Fibroblast of mammary gland (primary cell): ENCODE measurements at regions not wholly inside any gene's neighbourhood (a gene's known extent, or its start where the extent isn't known, plus 50 kb on each side); places are given as distances from the start of the nearest gene placed in this dataset.

Experiments used
- DNase-seq: peaks from one replicate; pipeline ENCODE4 v3.0.0-alpha.2; 2010; ENCODE audit warnings: low read depth
- H3K4me3 ChIP-seq: 2 replicates; pipeline ENCODE4 v1.5.1; 2011; ENCODE audit warnings: low read depth, mild to moderate bottlenecking, low read length, moderate library complexity; ENCODE audit not compliant: control insufficient read depth
- TF ChIP-seq, protein P1 (sequence below): conservative IDR thresholded peaks from 2 replicates; pipeline ENCODE4 v1.5.1; 2011; ENCODE audit warnings: low read depth, low read length, inconsistent platforms; ENCODE audit not compliant: control insufficient read depth, insufficient read depth

DNA sequence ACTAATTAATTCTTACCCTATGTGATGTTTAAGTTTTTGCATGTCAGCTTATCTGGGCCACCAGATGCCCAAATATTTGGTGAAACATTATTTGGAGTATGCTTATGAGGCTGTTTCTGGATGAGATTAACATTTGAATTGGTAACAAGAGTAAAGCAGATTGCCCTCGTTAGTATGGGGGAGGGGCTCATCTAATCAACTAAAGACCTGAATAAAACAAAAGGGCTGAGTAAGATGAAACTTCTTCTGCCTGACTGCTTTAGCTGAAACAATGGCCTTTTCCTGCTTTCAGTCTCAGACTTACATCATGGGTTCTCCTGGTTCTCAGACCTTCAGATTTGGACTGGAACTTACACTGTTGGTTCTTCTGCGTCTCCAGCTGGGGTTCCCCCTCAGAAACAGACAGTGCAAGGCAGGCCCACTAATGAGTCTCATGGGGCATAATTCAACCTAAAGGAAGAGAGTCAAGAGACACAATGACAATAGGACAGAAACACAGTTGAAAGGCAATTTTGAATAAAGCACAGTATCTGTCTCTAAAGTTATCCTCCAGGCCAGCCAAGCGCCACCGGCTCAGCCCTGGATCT is 288.4 kb downstream of the CAAP1 start:
- DNase-seq: no peak
- TF ChIP-seq, protein P1, sequence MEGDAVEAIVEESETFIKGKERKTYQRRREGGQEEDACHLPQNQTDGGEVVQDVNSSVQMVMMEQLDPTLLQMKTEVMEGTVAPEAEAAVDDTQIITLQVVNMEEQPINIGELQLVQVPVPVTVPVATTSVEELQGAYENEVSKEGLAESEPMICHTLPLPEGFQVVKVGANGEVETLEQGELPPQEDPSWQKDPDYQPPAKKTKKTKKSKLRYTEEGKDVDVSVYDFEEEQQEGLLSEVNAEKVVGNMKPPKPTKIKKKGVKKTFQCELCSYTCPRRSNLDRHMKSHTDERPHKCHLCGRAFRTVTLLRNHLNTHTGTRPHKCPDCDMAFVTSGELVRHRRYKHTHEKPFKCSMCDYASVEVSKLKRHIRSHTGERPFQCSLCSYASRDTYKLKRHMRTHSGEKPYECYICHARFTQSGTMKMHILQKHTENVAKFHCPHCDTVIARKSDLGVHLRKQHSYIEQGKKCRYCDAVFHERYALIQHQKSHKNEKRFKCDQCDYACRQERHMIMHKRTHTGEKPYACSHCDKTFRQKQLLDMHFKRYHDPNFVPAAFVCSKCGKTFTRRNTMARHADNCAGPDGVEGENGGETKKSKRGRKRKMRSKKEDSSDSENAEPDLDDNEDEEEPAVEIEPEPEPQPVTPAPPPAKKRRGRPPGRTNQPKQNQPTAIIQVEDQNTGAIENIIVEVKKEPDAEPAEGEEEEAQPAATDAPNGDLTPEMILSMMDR: no peak
- H3K4me3 ChIP-seq: no peak overlapping the region

DNA sequence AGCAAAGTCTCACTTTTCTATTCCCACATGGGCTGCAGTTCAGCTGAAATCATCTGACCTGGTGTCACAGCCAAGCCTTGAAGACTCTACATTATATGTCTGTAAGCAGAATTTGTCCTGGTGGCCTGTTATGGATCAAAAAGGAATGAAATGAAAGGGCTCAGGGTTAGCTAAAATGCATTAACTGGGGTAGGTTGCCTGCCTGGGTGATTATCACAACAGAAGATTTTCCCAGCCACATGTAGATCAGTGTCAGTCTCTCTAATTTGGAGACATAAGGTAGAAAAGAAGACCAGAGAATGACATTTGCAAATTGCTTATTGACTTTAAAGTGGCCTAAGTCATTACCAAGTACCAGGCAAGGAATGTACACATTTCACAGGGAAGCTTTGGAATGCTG is 289.0 kb downstream of the CAAP1 start:
- TF ChIP-seq, protein P1: no peak
- H3K4me3 ChIP-seq: no peak overlapping the region
- no peak for DNase-seq

DNA sequence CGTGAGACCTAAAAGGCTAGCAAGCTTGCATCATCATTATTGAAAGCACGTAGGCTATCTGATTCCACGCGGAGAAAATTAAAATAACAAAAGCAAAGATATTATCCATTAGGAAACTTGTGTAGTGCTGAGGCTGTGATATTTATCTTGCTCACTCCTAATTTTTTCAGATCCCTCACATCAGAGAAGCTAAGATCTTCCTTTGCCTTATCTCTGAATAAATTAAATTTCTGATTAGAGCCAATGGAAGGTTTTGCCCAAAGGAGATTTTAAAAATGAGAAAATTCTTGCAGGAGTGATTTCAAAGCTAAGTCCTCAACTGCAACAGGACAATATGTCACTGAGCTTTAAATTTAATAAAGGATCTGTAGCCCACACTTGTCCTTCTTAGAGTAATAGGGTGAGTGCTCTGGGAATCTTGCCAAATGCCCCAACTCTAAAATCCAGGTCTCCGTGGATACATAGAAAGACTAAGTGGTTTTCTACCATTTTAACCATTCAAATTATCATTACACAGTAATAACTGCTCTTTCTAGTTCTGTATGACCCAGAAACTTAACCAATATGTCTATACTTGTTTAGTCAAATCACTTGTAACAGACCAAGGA is 295.0 kb downstream of the CAAP1 start:
- TF ChIP-seq, protein P1: no peak
- no peak for DNase-seq
- no peak overlapping the region for H3K4me3 ChIP-seq

DNA sequence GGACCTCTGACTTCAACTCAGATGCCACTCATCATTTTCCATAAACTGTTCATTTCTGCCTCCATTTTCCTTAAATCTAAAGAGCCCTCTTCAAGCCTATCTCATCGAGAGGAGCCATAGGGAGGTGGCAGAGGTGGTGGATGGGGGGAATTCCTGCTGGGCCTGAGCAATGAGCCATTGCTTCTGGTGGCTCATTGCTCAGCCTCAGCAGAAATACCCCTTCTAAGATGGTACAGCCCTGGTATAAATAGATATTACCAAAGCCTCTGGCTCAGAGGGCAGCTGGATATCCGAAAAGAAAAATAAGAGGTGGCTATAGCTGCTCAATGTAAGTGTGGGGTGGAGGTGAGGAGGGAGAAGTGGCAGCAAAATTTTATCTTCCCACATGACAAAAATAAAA is 313.5 kb downstream of the CAAP1 start:
- TF ChIP-seq, protein P1: no peak
- no peak for DNase-seq
- H3K4me3 ChIP-seq: no peak overlapping the region

DNA sequence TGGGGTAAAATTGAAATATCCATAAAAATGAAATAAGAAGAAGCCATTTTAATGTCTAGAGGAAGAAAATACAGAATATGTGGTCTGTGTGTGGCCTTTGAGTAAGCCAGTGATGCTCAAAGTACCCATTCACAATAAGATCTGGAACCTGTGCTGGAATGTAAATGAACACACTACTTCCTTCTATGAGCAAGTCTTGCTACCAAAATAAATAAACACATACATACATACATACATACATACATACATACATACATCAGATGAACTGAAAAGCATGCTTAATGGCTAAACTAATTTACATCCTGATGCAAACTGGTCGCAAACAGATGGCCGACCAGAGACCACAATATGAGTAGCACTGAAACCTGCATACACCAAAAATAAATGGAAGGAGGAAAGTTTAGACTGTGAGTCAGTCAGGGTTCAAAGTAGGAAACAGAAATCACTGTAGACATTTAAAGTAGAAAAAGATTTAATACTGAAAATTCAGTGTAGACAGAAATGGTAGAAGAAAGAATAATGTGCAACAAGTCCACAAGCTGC is 317.6 kb downstream of the CAAP1 start:
- no peak for DNase-seq
- H3K4me3 ChIP-seq: no peak overlapping the region
- TF ChIP-seq, protein P1: no peak

DNA sequence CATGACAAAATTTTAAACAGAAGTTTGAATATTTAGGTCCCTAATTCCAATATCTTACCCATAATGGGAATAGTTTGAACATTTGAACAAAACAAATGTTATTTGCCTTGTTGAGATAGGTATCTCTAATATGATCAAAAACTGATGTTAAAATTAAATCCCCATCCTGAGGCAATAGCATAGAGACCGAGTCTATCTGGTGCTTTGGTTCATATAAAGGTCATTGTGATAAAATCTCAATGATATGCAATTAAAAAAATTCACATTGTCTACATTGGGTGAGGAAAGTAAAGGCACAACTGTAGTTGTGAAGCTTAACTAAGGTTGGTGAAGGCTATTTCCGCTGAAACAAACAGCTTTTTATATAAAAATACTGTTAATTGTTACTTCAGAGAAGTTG is 318.3 kb downstream of the CAAP1 start:
- no peak overlapping the region for H3K4me3 ChIP-seq
- DNase-seq: no peak
- TF ChIP-seq, protein P1: no peak
